ENCODE measurements at regions not wholly inside any gene's neighbourhood (a gene's known extent, or its start where the extent isn't known, plus 50 kb on each side); places are given as distances from the start of the nearest gene placed in this dataset.

- ATAC-seq (no peak), FAIRE-seq (no peak), DNase-seq (ENCODE audit: low read depth, low spot score) (no peak)
- H2AFZ ChIP-seq (ENCODE audit: control insufficient read depth, low read depth, low read length): no peak overlapping the region
- 0% methylated on average over 2 of the region's 2 CpGs for WGBS (ENCODE audit: insufficient coverage, insufficient replicate concordance, low lambda C conversion rate, missing lambda C conversion rate)
- no peaks in the 10 kb centered on the region for H3K79me2 ChIP-seq (ENCODE audit: control insufficient read depth, insufficient read depth, low read length)
- POLR2A ChIA-PET: no interaction called here
- BruUV-seq (replicated peaks): no TSS peak
- in situ Hi-C loops (cut with MboI) (no loop called here), intact Hi-C loops (cut with micrococcal nuclease; ENCODE audit: unreplicated experiment) (no loop called here)
- no peaks in the 10 kb centered on the region for H4K20me1 ChIP-seq (ENCODE audit: control insufficient read depth, insufficient read depth)
- H3K4me1 ChIP-seq (ENCODE audit: control insufficient read depth, insufficient read depth, low read length): no peaks in the 10 kb centered on the region
- no peak overlapping the region for H3K9ac ChIP-seq (ENCODE audit: control insufficient read depth, insufficient read depth, low read length)
- TF ChIP-seq SIN3A (IDR thresholded peaks at IDR 0.05; ENCODE audit: low read depth, low read length): no peak
- no peak for TF ChIP-seq BMI1 (IDR thresholded peaks at IDR 0.05; ENCODE audit: borderline replicate concordance)
- no peak for TF ChIP-seq ETV6 (conservative IDR thresholded peaks at IDR 0.05 in 1 of 2, IDR thresholded peaks at IDR 0.05 in 1 of 2; ENCODE audit: borderline replicate concordance in 1 of 2, low read depth in 1 of 2)
- no peak for TF ChIP-seq CEBPZ (IDR thresholded peaks at IDR 0.05; ENCODE audit: low read depth, low read length)
- no peak for TF ChIP-seq MTA2 (IDR thresholded peaks at IDR 0.05; ENCODE audit: low read depth)
- RAD21 ChIA-PET (ENCODE audit: unreplicated experiment): no interaction called here
- H3K27ac ChIP-seq (ENCODE audit: control insufficient read depth, insufficient read depth): no peak overlapping the region
- H3K9me3 ChIP-seq (replicated peaks; ENCODE audit: control insufficient read depth, insufficient read depth, low read length): no peaks in the 10 kb centered on the region
- CTCF ChIA-PET: no interaction called here
- peaks cover 0 to 8% of the 10 kb centered on the region in 2 experiments; a peak in 2 of 4 replicates for H3K27me3 ChIP-seq (replicated peaks in 1 of 2; ENCODE audit: control insufficient read depth in 2 of 2, insufficient read depth in 2 of 2, low read length in 1 of 2)
- SMC1A ChIA-PET (ENCODE audit: uncharacterized antibody, unreplicated experiment): no interaction called here
- H3K4me3 ChIP-seq: no peak overlapping the region
- no peaks in the 10 kb centered on the region for H3K36me3 ChIP-seq (ENCODE audit: control insufficient read depth in 2 of 2, insufficient read depth in 2 of 2, low read length in 1 of 2)
- H3K4me2 ChIP-seq (ENCODE audit: control insufficient read depth, insufficient read depth): no peak overlapping the region
These were observed 65.8 kb downstream of the FTHL17 start for GRCh38 chrX:31006027-31006426.
